Neutrophil (primary cell): ENCODE measurements at regions not wholly inside any gene's neighbourhood (a gene's known extent, or its start where the extent isn't known, plus 50 kb on each side); places are given as distances from the start of the nearest gene placed in this dataset.

Experiments
- H3K27ac ChIP-seq: fragments of 200-600 bp; sonication (generic); 2 replicates; pipeline ENCODE4 v1.5.1; 2016; ENCODE audit warnings: mild to moderate bottlenecking, moderate library complexity
- H3K27me3 ChIP-seq: fragments of 200-600 bp; sonication (generic); 2 replicates; pipeline ENCODE4 v1.6.0; 2016; ENCODE audit warnings: mild to moderate bottlenecking
- H3K36me3 ChIP-seq: fragments of 200-600 bp; sonication (generic); 2 replicates; pipeline ENCODE4 v1.5.1; 2017
- H3K4me1 ChIP-seq, 2 experiments: fragments of 200-600 bp in 1 of 2; sonication (generic) in 1 of 2; 1 replicate in 1 of 2; 2 replicates in 1 of 2; pipeline versions ENCODE4 v1.5.1 to v1.6.1; 2013 to 2016; ENCODE audit warnings: low read depth in 1 of 2, low read length in 1 of 2, mild to moderate bottlenecking in 1 of 2, moderate library complexity in 1 of 2; ENCODE audit not compliant: control insufficient read depth in 1 of 2, insufficient read depth in 1 of 2
- H3K4me3 ChIP-seq, 2 experiments: fragments of 200-600 bp in 1 of 2; sonication (generic) in 1 of 2; 1 replicate in 1 of 2; 2 replicates in 1 of 2; pipeline ENCODE4 v1.5.1; 2013 to 2016; ENCODE audit warnings: low read depth in 1 of 2, low read length in 1 of 2, mild to moderate bottlenecking in 1 of 2, moderate library complexity in 1 of 2
- H3K9me3 ChIP-seq: fragments of 200-600 bp; sonication (generic); 2 replicates; pipeline ENCODE4 v1.5.1; 2016
- CTCF ChIP-seq: fragments of 200-600 bp; sonication (generic); IDR thresholded peaks from 2 replicates; pipeline ENCODE4 v1.5.1; 2016; ENCODE audit warnings: antibody characterized with exemption

DNA sequence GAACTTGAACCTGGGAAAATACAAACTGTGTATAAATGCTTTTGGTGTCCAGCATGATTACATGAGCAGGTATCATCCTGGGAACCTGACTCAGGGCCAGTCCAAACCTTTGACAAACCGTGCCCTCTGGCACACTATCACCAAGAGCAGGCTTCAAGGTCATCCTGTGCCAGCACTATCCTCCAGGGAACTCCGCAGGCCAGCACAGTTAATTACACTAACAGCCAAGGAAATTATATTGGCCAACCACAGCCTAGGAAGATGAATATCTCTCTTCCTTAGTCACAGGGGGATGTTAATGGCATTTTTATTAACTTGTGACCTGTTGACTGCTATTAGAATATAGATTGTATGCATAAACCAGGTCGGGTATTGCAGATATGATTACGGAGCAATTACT is 262.0 kb downstream of the TUSC7 start:
- no peak overlapping the region for H3K4me3 ChIP-seq
- H3K27me3 ChIP-seq, result no peaks in the 10 kb centered on the region
- no peak overlapping the region for H3K27ac ChIP-seq
- H3K36me3 ChIP-seq, result no peaks in the 10 kb centered on the region
- H3K9me3 ChIP-seq, result no peaks in the 10 kb centered on the region
- no peaks in the 10 kb centered on the region for H3K4me1 ChIP-seq
- no peak for TF ChIP-seq CTCF

DNA sequence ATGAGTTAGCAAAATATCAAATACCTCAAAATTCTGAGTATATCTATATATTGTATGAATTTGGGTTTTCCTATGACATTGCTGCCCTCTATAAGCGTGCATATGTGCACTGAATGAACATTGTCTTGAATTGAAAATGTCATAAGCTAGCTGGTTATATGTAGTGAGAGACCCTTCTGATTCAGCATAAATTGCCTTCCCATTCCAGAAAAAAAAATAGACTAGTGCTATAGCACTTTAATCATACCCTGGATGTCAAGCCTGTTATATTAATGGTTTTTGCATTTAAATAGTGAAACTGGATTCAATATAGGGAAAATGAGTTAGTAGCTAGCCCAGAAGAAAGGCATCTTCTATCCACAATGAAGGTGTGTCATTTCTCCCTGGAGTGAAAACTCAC is 265.1 kb downstream of the TUSC7 start:
- Histone ChIP-seq H3K4me3 (no peak overlapping the region), H3K36me3 (no peaks in the 10 kb centered on the region), H3K9me3 (no peaks in the 10 kb centered on the region), H3K4me1 (no peaks in the 10 kb centered on the region), H3K27ac (no peak overlapping the region), H3K27me3 (no peaks in the 10 kb centered on the region)
- TF ChIP-seq CTCF, result no peak

DNA sequence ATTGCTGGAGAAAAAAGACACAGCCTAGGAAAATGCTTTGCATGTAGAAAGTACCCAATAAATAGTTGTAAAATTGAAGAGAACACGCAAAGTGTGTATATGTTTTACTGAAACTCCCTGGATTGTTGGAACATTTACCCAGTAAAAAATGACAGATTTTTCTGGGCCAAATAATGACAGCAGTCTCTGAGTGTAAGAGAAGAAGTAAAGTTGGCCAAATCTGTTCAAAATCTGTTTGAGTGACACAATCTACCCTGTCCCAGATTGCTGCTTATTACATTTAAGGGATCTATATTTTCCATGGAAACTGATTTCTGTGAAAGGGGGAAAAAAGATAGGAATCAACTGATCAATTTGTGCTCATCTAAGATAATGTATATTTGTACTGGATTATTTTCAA is 267.9 kb downstream of the TUSC7 start:
- no peak overlapping the region for H3K27ac ChIP-seq
- no peaks in the 10 kb centered on the region for H3K36me3 ChIP-seq
- H3K4me3 ChIP-seq, result no peak overlapping the region
- TF ChIP-seq CTCF, result no peak
- H3K27me3 ChIP-seq, result no peaks in the 10 kb centered on the region
- no peaks in the 10 kb centered on the region for H3K4me1 ChIP-seq
- H3K9me3 ChIP-seq, result no peaks in the 10 kb centered on the region

DNA sequence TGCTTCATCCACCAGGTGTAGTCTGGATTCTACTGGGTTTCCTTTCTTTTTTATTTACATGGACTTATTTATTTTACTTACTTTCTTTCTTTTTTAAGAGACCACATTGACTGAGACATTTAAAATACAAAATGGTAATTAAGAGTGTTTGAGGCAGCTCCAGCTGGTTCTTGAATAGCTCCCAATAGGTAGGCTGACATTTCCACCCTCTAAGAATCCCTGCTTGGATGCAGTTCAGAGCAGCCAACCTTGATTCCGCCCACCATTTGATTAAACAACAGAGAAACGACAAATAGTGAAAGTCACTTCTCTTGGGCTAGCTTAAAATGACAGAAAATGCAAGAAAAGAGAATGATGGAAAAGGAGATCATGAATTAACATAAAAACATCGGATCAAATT is 270.5 kb downstream of the TUSC7 start:
- Histone ChIP-seq H3K27ac (no peak overlapping the region), H3K4me3 (no peak overlapping the region), H3K36me3 (no peaks in the 10 kb centered on the region), H3K27me3 (no peaks in the 10 kb centered on the region), H3K4me1 (no peaks in the 10 kb centered on the region), H3K9me3 (no peaks in the 10 kb centered on the region)
- TF ChIP-seq CTCF, result no peak

- Histone ChIP-seq H3K4me1 (no peaks in the 10 kb centered on the region), H3K27ac (no peak overlapping the region), H3K4me3 (no peak overlapping the region), H3K9me3 (no peaks in the 10 kb centered on the region), H3K36me3 (no peaks in the 10 kb centered on the region), H3K27me3 (no peaks in the 10 kb centered on the region)
- TF ChIP-seq CTCF, result no peak
Measured at GRCh38 chr3:116981089-116981488, 271.5 kb downstream of the TUSC7 start.

DNA sequence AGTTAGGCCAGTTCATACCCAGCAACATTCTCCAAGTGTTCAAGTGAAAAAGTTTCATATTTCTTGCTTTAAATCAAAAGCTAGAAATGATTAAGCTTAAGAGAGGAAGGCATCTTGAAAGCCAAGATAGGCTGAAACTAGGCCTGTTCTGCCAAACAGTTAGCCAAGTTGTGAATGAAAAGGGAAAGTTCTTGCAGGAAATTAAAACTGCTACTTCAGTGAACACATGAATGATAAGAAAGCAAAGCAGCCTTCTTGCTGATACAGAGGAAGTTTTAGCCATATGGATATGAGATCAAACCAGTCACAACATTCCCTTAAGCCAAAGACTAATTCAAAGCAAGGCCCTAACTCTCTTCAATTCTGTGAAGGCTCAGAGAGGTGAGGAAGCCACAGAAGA is 274.7 kb downstream of the TUSC7 start:
- no peaks in the 10 kb centered on the region for H3K27me3 ChIP-seq
- no peaks in the 10 kb centered on the region for H3K36me3 ChIP-seq
- no peak overlapping the region for H3K27ac ChIP-seq
- no peak overlapping the region for H3K4me3 ChIP-seq
- no peaks in the 10 kb centered on the region for H3K4me1 ChIP-seq
- no peaks in the 10 kb centered on the region for H3K9me3 ChIP-seq
- no peak for TF ChIP-seq CTCF
